Colon (tissue), 2 donors: ENCODE measurements at regions not wholly inside any gene's neighbourhood (a gene's known extent, or its start where the extent isn't known, plus 50 kb on each side); places are given as distances from the start of the nearest gene placed in this dataset.

Source experiments
- FAIRE-seq: peaks from 2 replicates; lab custom pipeline; 2012; peaks lifted over from hg19 to GRCh38; lab: Jason Lieb, UNC
- donor health status: control.
- donor health status: control.

DNA sequence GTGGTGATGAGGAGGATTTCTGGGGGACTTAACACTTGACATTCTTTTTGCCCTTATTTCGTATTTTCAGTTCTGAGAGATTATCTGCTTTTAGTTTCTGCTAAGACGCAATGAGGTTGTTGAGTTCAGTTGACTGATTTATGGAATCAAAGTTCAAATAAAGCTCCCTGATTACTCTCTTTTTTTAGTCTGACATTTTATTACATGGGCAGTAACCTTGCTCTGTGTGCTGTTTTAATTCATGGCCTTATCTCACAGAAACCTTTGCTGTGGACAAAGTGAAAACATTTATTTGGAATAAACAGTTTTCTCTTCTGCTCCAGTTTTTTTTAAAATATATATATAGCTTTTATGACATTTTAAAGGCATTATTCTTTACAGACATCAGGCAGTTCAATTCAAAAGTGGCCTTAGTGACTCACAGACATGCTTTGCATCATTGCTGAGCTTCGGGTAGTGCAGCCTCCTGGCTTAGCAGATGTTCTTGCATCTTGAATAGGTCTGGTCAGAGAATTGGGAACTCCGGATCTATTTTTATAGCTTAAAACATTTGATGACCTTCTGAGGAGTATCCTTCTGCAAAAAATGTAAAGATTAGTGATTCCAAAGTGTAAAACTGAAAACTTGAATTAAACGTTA is 162.9 kb downstream of the FAM170A start:
- peak; percentile 33 for FAIRE-seq

DNA sequence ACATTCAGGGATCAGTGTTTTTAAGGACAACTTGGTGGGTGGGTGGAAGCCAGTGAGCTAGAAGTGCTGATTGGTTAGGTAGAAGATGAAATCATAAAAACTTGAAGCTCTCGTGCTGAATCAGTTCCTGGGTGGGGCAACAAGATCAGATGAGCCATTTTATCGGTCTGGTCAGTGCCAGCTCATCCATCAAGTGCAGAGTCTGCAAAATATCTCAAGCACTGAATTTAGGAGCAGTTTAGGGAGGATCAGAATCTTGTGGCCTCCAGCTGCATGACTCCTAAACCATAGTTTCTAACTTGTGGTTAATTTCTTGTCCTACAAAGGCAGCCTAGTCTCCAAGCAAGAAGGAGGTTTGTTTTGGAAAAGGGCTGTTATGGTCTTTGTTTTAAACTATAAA is 166.4 kb downstream of the FAM170A start:
- no peak for FAIRE-seq

DNA sequence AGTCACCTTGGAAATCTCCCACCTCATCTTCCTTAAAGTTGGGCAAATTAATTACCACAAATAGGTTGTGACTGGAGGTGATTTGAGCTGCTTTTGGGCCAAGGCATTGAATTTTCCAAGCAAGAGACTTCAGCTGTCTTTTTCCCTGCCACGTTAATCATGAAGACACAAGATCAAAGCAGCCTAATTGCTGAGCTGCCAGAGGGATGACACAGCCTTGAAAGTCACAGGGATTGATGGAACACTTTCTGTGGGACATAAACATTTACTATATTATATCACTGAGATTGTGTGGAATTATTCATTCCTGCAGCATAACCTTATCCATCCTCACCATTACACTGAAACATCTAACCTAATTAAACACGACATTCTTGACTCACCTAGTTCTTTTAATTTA is 172.2 kb downstream of the FAM170A start:
- no peak for FAIRE-seq

DNA sequence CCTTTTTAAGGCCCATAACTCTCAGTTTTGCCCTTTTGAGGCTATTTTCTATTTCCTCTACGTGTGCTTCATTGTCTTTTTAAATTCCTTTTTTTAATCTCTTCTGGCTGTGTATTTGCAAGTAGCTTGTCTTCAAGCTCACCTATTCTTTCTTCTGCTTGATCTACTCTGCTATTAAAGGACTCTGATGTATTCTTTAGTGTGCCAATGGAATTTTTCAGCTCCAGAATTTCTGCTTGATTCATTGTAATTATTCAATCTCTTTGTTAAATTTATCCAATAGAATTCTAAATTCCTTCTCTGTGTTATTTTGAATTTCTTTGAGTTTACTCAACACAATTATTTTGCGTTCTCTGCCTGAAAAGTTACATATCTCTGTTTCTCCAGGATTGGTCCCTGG is 178.7 kb downstream of the FAM170A start:
- no peak for FAIRE-seq

DNA sequence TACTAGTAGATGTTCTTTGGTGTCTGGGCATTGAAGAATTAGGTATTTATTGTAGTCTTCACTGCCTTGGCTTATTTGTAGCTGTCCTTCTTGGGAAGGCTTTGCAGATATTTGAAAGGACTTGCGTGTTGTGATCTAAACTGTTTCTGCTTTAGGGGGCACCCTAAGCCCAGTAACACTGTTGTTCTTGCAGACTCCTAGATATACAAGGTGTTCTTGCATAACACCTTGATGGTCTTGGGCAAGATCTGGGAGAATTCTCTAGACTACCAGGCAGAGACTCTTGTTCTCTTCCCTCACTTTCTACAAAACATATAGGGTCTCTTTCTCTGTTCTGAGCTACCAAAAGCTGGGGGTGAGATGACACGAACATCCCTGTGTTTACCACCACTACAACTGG is 179.1 kb downstream of the FAM170A start:
- FAIRE-seq, result no peak

DNA sequence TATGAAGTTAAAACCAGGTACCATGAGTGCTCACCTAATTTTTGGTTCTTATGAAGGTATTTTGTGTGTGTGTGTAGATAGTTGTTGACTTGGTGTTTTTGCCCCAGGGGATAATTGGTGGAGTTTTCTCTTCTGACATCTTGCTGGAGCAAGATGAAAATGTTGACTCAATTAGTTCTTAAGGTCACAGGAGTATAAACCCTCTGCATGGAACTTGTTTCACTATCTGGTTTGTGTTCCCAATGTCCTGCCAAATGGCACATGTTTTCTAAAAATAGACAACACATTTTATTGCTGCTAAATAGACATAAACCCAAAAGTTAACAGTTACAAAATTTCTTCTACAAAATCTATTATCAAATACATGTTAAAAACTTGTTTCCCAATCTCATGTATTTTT is 180.9 kb downstream of the FAM170A start:
- no peak for FAIRE-seq

DNA sequence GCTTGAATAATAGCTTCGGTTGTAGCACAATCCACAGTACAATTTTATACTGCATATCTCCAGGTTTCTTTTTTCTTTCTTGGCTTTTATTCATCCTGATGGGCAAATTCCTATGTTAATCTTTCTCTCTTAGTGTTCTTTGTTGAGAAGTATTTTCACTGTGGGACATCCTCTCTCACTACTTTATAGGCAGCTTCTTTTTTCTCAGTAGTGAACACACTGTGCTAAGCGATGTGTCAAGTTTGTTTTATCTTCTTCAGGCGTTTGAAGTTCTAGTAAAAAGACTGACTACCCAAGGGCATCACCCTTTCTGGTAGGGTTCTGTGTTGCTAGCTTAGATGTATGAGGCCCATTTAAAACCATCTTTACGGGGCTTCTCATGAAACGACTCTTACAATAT is 182.1 kb downstream of the FAM170A start:
- no peak for FAIRE-seq

DNA sequence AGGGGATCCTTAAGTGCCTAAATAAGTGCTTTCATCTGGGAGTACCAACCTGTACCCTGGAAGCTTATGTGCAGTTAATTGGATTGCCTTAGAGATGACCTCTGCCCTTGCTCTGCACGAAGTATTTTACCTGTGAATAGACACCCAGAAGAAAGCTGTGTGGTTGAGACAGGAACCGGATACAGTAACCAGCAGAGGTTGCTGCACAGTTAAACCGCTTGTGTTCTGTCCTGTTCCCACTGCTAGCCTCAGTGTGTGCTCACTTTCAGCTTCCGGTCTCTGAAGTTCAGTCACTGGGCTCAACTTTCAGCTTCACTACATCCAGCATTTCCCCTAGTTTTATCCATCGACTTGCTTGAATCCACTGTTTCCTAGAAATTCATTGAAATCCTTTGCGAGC is 185.3 kb downstream of the FAM170A start:
- FAIRE-seq, result no peak

DNA sequence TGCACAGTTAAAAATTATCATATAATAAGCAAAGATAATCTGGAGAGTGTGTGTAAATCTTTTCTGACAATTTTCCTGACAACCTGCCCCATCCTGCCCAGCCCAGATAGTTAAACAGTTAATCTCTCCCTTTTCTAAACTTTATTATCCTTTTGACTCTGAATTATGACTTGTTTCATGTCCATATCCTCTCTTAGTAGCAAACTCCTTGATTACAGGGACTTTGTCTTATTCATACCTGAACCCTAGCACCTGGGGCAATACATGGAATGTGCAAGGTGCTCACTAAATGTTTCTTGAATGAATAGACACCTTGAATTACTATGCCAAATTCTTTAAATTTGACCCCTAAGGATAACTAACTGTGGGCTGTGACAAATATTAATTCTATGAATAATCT is 186.7 kb downstream of the FAM170A start:
- FAIRE-seq, result no peak

DNA sequence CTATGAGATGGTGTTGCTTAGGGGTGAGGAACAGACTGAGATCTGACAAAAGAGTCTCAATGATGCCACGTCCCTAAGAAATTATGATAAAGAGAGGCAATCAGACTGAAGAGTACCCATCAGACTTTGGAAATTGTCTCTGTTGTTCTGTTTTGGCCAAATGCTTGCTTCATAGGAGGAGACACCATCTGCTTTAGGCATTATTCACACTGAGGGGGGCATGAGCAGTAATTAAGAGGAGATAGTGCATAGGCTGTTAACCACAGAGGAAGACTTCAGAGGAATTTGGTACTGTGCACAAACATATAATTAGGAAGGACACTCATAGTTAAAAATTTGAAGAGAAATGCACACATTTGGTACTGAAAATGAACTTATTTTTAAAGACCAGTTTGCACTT is 190.7 kb downstream of the FAM170A start:
- FAIRE-seq, result no peak

DNA sequence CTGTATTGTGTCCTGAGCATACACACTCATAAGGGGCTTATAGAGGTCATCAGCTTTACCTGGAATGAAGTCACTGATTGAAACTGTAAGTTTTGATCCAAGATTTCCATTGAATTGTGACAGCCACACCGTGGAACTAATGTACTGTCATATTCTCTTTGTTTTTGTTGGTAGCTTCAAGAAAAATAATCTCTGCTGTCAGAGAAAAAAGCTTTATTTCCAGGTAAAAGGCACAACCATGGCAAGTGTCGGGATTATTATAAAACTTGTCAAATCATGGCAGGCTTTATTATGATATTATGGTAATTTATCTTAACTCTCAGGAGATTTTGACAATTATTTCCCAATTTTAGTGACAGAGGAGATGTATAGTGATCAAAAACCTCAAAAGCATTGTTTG is 191.2 kb downstream of the FAM170A start:
- FAIRE-seq, result no peak

DNA sequence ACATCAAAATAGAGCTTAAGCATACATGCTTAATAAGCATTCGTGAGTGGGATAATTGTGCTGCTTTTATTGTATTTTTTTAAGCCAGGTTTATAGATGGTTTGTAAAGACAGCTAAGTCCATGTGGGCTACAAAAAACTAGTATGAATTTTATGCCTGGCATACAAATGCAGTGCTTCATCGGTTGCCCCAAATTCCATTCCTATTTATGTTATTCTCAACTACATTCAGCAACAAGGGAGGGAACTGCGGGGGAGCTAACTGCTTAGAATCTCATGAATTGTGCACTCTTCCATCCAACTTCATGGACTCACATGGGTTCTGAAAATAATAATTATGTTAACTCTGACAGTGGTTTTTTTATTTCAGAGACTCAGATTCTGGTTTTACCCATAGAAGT is 199.2 kb downstream of the FAM170A start:
- no peak for FAIRE-seq

DNA sequence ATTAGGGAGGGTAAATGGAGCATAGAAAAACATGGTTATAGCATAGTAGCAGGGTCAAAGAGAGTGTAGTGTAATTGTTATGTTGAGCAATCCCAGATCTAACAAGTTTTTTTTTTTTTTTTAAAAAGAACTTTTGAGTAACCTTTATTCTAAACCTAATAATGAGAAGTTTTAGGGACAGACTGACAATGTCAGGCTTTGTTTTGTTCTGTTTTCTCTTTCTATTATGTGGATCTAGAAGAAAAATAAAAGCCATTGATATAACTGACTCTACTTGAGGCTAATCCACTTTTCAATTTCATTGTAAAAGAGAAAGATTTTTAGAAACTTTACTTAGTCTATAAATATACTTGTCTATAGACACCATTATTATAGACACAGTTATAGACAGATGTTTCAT is 200.0 kb downstream of the FAM170A start:
- no peak for FAIRE-seq

DNA sequence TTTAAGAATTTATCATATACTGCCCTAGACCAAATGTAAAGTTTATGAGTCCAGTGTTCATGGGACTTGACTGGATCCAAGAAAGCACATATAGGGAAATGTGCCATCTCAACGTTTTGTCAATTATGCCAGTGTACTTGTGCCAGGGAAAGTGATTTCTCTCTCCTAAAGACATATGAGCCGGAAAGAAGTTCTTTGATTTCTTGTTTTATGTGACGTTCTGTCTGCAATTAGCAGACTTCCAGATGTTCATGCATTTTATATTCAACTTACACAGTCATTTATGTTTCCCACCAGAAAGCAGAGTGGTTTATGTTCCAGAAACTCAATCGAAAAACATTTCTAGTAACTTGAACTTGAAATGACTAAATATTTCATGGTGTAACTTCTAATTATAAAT is 203.8 kb downstream of the FAM170A start:
- no peak for FAIRE-seq

DNA sequence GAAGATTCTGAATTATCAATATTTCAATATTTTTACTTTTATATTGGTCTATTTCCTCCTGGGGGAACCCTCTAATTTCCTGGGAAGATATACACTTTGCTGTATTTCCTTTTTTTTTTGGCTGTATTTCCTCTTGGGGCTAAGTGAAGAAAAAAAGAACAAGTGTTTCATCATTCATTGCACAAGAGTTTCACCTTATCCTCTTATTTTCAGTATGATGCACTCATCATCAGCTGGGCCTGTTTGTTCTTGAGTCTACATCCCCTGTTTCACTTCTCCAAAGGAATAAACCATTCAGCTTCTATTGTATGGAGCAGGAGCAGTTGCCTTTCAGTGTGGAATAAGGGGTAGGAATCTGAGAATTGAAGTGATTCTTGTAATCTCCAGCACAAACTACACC is 210.8 kb downstream of the FAM170A start:
- FAIRE-seq, result no peak

DNA sequence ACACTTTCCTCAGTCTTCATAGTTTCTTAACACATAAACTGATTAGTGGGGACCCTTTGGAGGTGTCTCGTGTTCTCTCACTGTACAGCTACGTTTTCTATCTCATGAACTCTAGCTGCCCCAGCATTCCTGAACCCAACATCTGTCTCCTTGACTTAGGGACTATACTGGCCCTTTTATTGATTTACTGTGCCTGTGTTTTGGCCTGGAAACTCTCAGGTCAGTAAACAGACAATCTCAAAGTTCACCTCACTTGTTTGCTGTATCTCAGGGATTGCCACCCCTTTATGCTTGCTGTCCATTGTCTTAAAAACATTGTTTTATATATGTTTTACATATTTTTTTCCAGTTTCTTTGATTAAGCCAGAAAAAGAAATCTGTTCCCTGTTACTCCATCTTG is 222.8 kb downstream of the FAM170A start:
- FAIRE-seq, result no peak

DNA sequence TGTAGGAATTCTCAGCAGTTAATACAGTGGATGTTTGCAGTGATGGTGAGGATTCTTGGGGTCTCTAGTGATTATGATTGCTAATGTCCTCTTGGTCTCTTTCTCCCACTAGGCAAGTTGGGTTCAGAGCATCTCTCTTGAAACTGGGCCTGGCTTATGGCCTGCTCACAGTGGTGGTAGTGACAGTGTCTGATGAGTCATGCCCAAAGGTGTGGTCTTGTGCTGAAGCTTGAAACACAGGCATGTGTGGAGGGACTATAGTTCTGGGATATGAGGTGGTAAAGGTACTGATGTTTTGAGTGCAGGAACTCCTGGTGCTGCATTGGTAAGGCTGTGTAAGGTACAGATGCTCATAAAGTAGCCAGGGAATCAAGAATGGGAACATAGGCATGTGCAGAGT is 231.1 kb downstream of the FAM170A start:
- no peak for FAIRE-seq

DNA sequence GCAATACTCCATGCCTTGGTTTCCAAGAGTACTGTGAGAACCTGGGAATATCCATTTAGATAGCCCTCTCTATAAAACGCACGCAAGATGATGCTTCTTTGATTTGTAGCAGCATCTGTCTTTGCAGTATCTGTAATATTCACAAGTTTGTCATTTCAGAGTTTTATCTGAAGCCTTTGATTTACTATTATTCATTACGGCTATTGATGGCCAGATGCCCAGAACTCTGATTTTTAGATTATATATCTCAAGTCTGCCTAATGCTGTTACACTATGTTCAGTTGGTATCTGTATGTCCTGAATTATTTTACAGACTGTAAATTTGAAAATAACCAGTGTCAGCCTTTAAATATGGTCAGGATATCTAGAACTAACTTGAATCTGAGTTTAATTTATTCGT is 233.3 kb downstream of the FAM170A start:
- no peak for FAIRE-seq

DNA sequence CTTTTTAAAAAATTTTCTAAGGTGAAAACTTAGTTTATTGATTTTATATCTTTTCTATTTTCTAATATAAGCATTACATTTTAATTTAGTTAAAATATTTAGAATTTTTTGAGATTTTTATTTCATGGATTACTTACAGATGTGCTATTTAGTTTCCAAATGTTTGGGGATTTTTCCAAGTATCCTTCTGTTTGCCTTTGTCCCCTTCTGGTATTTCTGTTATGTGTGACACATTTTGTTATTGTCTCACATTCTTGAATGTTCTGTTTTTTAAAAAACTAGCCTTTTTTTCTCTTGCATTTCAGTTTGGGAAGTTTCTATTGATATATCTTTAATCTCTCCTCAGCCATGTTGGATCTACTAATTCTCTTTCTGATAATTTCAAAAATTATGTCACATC is 234.9 kb downstream of the FAM170A start:
- FAIRE-seq, result peak; percentile 45

DNA sequence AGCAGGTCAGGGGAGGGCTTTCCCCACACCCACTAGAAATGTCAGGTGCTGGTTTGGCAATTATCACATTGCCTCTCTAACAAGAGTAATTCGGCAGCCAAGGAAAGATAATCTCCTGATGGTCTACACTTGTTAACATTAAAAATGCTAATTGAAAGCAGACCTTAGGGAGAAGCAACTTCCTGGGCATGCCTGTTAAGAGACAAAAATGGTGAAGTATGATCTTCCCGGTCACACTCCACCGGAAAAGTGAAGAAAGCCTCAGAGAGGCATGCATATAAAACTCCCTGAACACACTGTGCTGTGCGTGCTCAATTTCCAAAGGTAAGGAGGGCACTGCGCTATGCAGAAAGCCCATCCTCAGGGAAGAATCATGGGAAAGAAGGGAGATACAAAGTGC is 244.3 kb downstream of the FAM170A start:
- FAIRE-seq, result no peak

DNA sequence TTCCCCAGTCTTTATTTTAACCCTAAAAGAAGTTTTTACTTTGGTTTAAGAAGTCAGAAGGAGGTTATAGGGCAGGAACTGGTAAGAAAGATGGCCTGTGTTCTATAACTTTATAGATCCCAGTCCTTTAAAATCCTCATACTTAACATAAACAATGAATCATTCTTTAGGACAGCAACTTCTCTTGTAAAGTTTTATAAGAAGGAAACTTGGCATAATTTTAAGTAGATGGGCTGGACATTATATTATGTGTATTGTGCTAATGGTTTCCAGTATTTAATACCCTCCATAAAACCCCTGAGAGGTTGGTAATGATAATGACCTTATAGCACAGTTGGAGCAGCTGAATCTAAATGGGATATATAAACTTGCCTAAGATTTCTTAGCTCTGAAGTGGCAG is 247.2 kb downstream of the FAM170A start:
- peak; percentile 18 for FAIRE-seq

DNA sequence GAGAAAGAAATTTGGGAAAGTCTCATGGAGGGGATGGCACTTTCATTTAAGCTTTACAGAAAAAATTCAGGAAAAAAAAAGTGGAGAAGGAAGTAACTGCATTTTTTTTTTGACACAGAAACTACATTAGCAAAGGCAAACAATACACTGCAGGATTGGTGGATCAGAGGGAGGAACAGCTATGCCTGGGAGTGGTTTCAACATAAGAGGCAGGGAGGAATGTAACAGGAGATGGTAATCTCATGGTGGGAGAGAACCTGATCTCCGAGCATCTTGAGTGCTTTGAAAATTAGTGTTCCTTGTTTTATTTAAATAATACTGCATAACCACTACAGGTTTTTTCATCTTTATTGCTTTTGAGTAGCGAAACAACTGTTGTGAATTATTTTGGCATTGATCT is 249.4 kb downstream of the FAM170A start:
- no peak for FAIRE-seq

DNA sequence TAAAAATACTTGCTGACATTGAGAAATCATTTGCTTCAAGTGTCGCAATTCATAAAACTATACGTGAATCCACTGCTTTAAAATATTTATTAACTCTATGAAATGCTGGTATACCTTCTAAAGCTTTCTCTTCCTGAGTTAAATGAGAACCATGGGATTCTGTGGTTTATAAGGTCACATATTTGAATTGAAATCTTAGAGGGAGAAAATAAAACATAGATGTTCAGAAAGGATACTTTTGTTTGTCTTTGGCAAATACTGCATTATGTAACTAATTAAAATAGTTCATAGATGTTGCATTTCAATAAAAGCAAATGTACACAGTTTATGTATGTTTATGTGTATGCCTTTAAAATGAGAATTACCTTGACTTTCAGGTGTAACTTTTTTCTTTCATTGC is 250.1 kb downstream of the FAM170A start:
- no peak for FAIRE-seq

DNA sequence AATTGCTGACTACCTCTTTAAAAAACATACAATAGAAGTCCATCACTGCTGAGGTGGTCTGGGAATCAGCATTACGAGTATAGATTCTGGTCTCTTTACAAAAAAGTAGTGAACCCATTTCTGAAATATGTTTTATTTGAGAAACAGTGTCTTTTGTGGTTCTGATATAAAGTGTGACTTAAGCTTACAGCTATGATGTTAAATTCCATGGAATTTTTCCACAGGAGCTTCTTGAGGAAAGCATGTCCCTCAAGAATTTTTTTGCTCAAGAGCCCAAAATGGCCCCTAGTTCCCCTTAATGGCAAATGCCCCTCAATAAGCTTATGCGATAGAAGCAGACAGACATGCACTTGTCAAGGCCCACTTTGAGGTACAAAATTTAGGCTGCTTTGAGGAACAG is 265.7 kb downstream of the FAM170A start:
- no peak for FAIRE-seq
